Vagina (tissue), 2 donors: ENCODE measurements at regions not wholly inside any gene's neighbourhood (a gene's known extent, or its start where the extent isn't known, plus 50 kb on each side); places are given as distances from the start of the nearest gene placed in this dataset.

Experiments used
- POLR2A ChIP-seq, 2 donors: fragments of 450-650 bp; IDR thresholded peaks; one replicate each; pipeline ENCODE4 v1.6.1; 2017; ENCODE audit warnings: antibody characterized with exemption in 2 of 2, mild to moderate bottlenecking in 2 of 2, moderate library complexity in 2 of 2
- TF ChIP-seq, protein P1 (sequence below), 3 experiments: fragments of 450-650 bp in 2 of 3; fragments of 200-600 bp in 1 of 3; sonication (generic) in 1 of 3; IDR thresholded peaks; one replicate each; pipeline ENCODE4 v1.5.1; 2017 to 2019; ENCODE audit warnings: antibody characterized with exemption in 3 of 3, mild to moderate bottlenecking in 2 of 3, moderate library complexity in 2 of 3

DNA sequence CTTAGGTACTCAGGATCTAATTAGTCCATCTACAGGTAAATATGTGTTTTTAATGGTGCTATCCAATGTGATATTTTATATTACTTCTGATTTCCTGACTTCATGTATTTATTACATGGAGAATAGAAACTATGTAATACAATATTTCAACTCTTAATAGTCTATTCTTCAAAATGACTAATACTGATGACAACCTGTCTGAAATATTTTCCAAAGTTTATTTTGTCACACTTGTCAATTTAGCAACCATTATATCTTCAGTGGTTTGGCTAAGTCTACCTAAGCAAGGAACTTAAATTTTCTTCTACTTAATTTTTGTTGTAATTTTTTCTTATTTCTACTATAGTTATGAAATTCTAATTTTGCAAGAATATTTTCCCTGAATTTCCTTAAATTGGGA lies 55.0 kb upstream of the CNTN5 start:
- TF ChIP-seq, protein P1, sequence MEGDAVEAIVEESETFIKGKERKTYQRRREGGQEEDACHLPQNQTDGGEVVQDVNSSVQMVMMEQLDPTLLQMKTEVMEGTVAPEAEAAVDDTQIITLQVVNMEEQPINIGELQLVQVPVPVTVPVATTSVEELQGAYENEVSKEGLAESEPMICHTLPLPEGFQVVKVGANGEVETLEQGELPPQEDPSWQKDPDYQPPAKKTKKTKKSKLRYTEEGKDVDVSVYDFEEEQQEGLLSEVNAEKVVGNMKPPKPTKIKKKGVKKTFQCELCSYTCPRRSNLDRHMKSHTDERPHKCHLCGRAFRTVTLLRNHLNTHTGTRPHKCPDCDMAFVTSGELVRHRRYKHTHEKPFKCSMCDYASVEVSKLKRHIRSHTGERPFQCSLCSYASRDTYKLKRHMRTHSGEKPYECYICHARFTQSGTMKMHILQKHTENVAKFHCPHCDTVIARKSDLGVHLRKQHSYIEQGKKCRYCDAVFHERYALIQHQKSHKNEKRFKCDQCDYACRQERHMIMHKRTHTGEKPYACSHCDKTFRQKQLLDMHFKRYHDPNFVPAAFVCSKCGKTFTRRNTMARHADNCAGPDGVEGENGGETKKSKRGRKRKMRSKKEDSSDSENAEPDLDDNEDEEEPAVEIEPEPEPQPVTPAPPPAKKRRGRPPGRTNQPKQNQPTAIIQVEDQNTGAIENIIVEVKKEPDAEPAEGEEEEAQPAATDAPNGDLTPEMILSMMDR (IDR thresholded peaks at IDR 0.05): no peak
- TF ChIP-seq POLR2A (IDR thresholded peaks at IDR 0.05): no peak
